GM12878 (cell line): ENCODE measurements at regions not wholly inside any gene's neighbourhood (a gene's known extent, or its start where the extent isn't known, plus 50 kb on each side); places are given as distances from the start of the nearest gene placed in this dataset.

Experiments used
- HDAC2 ChIP-seq: fragments of 200-600 bp; sonication (generic); IDR thresholded peaks from 2 replicates; pipeline ENCODE4 v1.6.1; 2017
- NRF1 ChIP-seq: conservative IDR thresholded peaks from 2 replicates; pipeline ENCODE4 v1.6.1; 2011; ENCODE audit warnings: mild to moderate bottlenecking, low read depth, low read length, improper control_type of control experiment
- POLR2A ChIP-seq: IDR thresholded peaks from 2 replicates; pipeline ENCODE4 v1.6.1; 2011; ENCODE audit warnings: low read depth, mild to moderate bottlenecking, low read length
- RFX5 ChIP-seq: IDR thresholded peaks from 2 replicates; pipeline ENCODE4 v1.6.1; 2011; ENCODE audit warnings: low read depth, low read length, improper control_type of control experiment
- SUZ12 ChIP-seq: fragments of 200-600 bp; sonication (generic); IDR thresholded peaks from one replicate; pipeline ENCODE4 v1.6.1; 2018; ENCODE audit warnings: antibody characterized with exemption, mild to moderate bottlenecking; ENCODE audit not compliant: unreplicated experiment
- TAF1 ChIP-seq: IDR thresholded peaks from 2 replicates; pipeline ENCODE4 v1.6.1; 2011; ENCODE audit warnings: mild to moderate bottlenecking, low read depth, low read length, borderline replicate concordance
- TF ChIP-seq, protein P1 (sequence below): fragments of 450-650 bp; IDR thresholded peaks from 2 replicates; pipeline ENCODE4 v1.6.1; 2017; ENCODE audit warnings: mild to moderate bottlenecking

- TF ChIP-seq RFX5 (no peak), TAF1 (no peak), POLR2A (no peak), SUZ12 (no peak), NRF1 (no peak), HDAC2 (no peak)
- TF ChIP-seq, protein P1, sequence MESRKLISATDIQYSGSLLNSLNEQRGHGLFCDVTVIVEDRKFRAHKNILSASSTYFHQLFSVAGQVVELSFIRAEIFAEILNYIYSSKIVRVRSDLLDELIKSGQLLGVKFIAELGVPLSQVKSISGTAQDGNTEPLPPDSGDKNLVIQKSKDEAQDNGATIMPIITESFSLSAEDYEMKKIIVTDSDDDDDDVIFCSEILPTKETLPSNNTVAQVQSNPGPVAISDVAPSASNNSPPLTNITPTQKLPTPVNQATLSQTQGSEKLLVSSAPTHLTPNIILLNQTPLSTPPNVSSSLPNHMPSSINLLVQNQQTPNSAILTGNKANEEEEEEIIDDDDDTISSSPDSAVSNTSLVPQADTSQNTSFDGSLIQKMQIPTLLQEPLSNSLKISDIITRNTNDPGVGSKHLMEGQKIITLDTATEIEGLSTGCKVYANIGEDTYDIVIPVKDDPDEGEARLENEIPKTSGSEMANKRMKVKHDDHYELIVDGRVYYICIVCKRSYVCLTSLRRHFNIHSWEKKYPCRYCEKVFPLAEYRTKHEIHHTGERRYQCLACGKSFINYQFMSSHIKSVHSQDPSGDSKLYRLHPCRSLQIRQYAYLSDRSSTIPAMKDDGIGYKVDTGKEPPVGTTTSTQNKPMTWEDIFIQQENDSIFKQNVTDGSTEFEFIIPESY: no peak
These were observed 301.7 kb upstream of the MDFIC2 start for GRCh38 chr3:70614111-70614510.
